Endothelial cell of umbilical vein (primary cell): ENCODE measurements at regions not wholly inside any gene's neighbourhood (a gene's known extent, or its start where the extent isn't known, plus 50 kb on each side); places are given as distances from the start of the nearest gene placed in this dataset.

Source experiments
- BruUV-seq: library from RNA; stranded (reverse); fragments of 400-500 nt; replicated peaks from 2 replicates; lab custom pipeline; 2021; lab: Mats Ljungman, UMichigan
- CTCF ChIA-PET: fragments of 300-600, 350-600 bp; sonication (Branson Sonifier 250); formaldehyde crosslinking; loops from one replicate; lab custom pipeline; 2021; ENCODE audit warnings: antibody characterized with exemption, inconsistent platforms; lab: Charles Lee
- POLR2A ChIA-PET: fragments of 300-600, 350-600 bp; sonication (Branson Sonifier 250); formaldehyde crosslinking; loops from one replicate; lab custom pipeline; 2021; ENCODE audit warnings: antibody characterized with exemption, inconsistent platforms; lab: Charles Lee
- DNase-seq: peaks from one replicate; pipeline ENCODE4 v3.0.0-alpha.2; 2011; ENCODE audit warnings: low read depth, low spot score
- FAIRE-seq: peaks from 2 replicates; lab custom pipeline; 2011; peaks lifted over from hg19 to GRCh38; lab: Jason Lieb, UNC
- H2AFZ ChIP-seq: 2 replicates; pipeline ENCODE4 v1.6.0; 2012; ENCODE audit warnings: low read depth, low read length, control low read depth, inconsistent platforms
- H3K27ac ChIP-seq: 2 replicates; pipeline ENCODE4 v1.5.1; 2011; ENCODE audit warnings: low read depth, mild to moderate bottlenecking, control low read depth, low read length, moderate library complexity; ENCODE audit not compliant: insufficient read depth
- H3K27me3 ChIP-seq, 2 experiments: 2 replicates each; pipeline versions ENCODE4 v1.6.0 to v1.6.1; 2011; ENCODE audit warnings: low read length in 2 of 2, mixed read lengths in 1 of 2; ENCODE audit not compliant: control insufficient read depth in 2 of 2, insufficient read depth in 2 of 2
- H3K36me3 ChIP-seq, 2 experiments: 2 replicates in 1 of 2; 3 replicates in 1 of 2; pipeline ENCODE4 v1.5.1; 2011; ENCODE audit warnings: low read length in 2 of 2, mild to moderate bottlenecking in 1 of 2, moderate library complexity in 1 of 2; ENCODE audit not compliant: control insufficient read depth in 2 of 2, insufficient read depth in 2 of 2; ENCODE audit errors: extremely low read depth in 1 of 2
- H3K4me1 ChIP-seq: 3 replicates; pipeline ENCODE4 v1.5.1; 2011; ENCODE audit warnings: mild to moderate bottlenecking, low read length; ENCODE audit not compliant: control insufficient read depth, insufficient read depth; ENCODE audit errors: extremely low read depth
- H3K4me2 ChIP-seq: 2 replicates; pipeline ENCODE4 v1.6.1; 2011; ENCODE audit warnings: low read length, control low read depth, mixed read lengths; ENCODE audit not compliant: insufficient read depth
- H3K4me3 ChIP-seq, 3 experiments: fragments of 200-600 bp in 1 of 3; sonication (generic), shearing (Covaris generic) in 1 of 3; replicated peaks in 1 of 3; 2 replicates each; pipeline ENCODE4 v1.5.1; 2011 to 2016; ENCODE audit warnings: control low read depth in 3 of 3, low read length in 3 of 3, mild to moderate bottlenecking in 2 of 3, inconsistent platforms in 1 of 3, low read depth in 1 of 3, moderate library complexity in 1 of 3; ENCODE audit not compliant: insufficient read depth in 1 of 3
- H3K79me2 ChIP-seq: 2 replicates; pipeline ENCODE4 v1.6.0; 2012; ENCODE audit warnings: low read length, inconsistent platforms; ENCODE audit not compliant: control insufficient read depth, insufficient read depth
- H3K9ac ChIP-seq: replicated peaks from 2 replicates; pipeline ENCODE3; 2011; ENCODE audit warnings: low read length, control low read depth; ENCODE audit not compliant: insufficient read depth; ENCODE audit errors: extremely low read depth
- H3K9me1 ChIP-seq: replicated peaks from 3 replicates; pipeline ENCODE4 v1.6.0; 2011; ENCODE audit warnings: mild to moderate bottlenecking, low read length; ENCODE audit not compliant: control insufficient read depth, insufficient read depth; ENCODE audit errors: extremely low read depth
- H3K9me3 ChIP-seq: replicated peaks from 2 replicates; pipeline ENCODE4 v1.5.1; 2012; ENCODE audit warnings: low read length, inconsistent platforms; ENCODE audit not compliant: control insufficient read depth, insufficient read depth
- H4K20me1 ChIP-seq: replicated peaks from 2 replicates; pipeline ENCODE3; 2011; ENCODE audit warnings: mild to moderate bottlenecking, low read length; ENCODE audit not compliant: control insufficient read depth, insufficient read depth; ENCODE audit errors: extremely low read depth
- EZH2 ChIP-seq: IDR thresholded peaks from 2 replicates; pipeline ENCODE4 v1.6.1; 2012; ENCODE audit warnings: borderline replicate concordance, low read depth, mild to moderate bottlenecking, moderate library complexity, low read length, inconsistent platforms; ENCODE audit not compliant: severe bottlenecking
- FOS ChIP-seq: IDR thresholded peaks from 2 replicates; pipeline ENCODE4 v1.6.1; 2011; ENCODE audit warnings: mild to moderate bottlenecking, low read length, moderate library complexity, borderline replicate concordance; ENCODE audit not compliant: insufficient read depth
- GATA2 ChIP-seq: IDR thresholded peaks from 2 replicates; pipeline ENCODE4 v1.7.0; 2011; ENCODE audit warnings: low read depth, mild to moderate bottlenecking, moderate library complexity, mixed read lengths, low read length; ENCODE audit not compliant: insufficient read length, insufficient read depth
- JUN ChIP-seq: IDR thresholded peaks from 2 replicates; pipeline ENCODE4 v1.6.1; 2011; ENCODE audit warnings: borderline replicate concordance, low read depth; ENCODE audit not compliant: insufficient read length, insufficient read depth
- MYC ChIP-seq: IDR thresholded peaks from one replicate; pipeline ENCODE4 v1.6.1; 2011; ENCODE audit warnings: mild to moderate bottlenecking, low read depth, low read length
- POLR2A ChIP-seq: IDR thresholded peaks from 2 replicates; pipeline ENCODE4 v1.6.1; 2012; ENCODE audit warnings: low read depth, mild to moderate bottlenecking, control low read depth, low read length
- POLR2AphosphoS5 ChIP-seq: IDR thresholded peaks from 2 replicates; pipeline ENCODE4 v1.6.1; 2012; ENCODE audit warnings: low read depth, mild to moderate bottlenecking, control low read depth, low read length, moderate library complexity; ENCODE audit not compliant: insufficient read depth
- dilution Hi-C: fragments of 300-500 bp; cut with MboI; formaldehyde crosslinking; loops from one replicate; pipeline ENCODE4 v1.15.0; 2019; ENCODE audit warnings: low sequenced_read_pairs; ENCODE audit not compliant: extremely low pct_ligation_motif_present
- intact Hi-C: fragments of 100-400 bp; cut with micrococcal nuclease; formaldehyde crosslinking; loops from one replicate; pipeline ENCODE4 v1.10.0; 2022
- TF ChIP-seq, protein P1 (sequence below): IDR thresholded peaks from 2 replicates; pipeline ENCODE4 v1.6.1; 2011; ENCODE audit not compliant: insufficient read depth, insufficient read length
- TF ChIP-seq, protein P2 (sequence below), 2 donors: IDR thresholded peaks; 1 replicate in 1 of 2; 2 replicates in 1 of 2; pipeline ENCODE4 v1.5.1; 2011; ENCODE audit warnings: low read length in 2 of 2, mild to moderate bottlenecking in 2 of 2, moderate library complexity in 2 of 2, control low read depth in 1 of 2, inconsistent platforms in 1 of 2, low read depth in 1 of 2; ENCODE audit not compliant: insufficient read depth in 1 of 2; ENCODE audit errors: extremely low read depth in 1 of 2

DNA sequence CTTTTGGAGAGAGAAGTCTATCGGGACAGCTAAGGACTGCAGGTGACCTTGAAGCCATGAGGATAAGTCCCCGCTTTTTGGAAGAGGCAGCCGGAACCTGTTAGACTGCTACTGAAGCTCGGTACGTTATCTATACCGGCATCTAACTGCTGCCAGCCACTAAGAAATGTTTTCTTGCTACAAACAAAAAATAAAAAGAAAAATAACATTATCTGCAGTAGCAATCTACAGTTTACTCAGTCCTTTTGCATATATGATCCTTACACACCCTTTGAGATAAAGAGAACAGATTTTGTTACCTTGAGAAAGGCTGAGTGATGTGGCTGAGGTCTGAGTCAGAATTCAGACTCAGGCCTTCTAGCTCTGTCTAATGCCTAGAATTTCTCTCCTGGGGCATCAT lies 314.6 kb downstream of the CDH26 start:
- no peak overlapping the region for H3K4me3 ChIP-seq
- no peaks in the 10 kb centered on the region for H3K36me3 ChIP-seq
- H3K4me1 ChIP-seq: no peaks in the 10 kb centered on the region
- no peaks in the 10 kb centered on the region for H4K20me1 ChIP-seq
- DNase-seq (no peak), FAIRE-seq (no peak)
- BruUV-seq: no TSS peak
- no peak overlapping the region for H3K9ac ChIP-seq
- dilution Hi-C loops: no loop called here
- TF ChIP-seq, protein P1, sequence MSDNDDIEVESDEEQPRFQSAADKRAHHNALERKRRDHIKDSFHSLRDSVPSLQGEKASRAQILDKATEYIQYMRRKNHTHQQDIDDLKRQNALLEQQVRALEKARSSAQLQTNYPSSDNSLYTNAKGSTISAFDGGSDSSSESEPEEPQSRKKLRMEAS: no peak
- TF ChIP-seq EZH2: no peak
- no peak for TF ChIP-seq POLR2A
- TF ChIP-seq GATA2: no peak
- no peak for TF ChIP-seq MYC
- TF ChIP-seq FOS: no peak
- no peak for TF ChIP-seq JUN
- TF ChIP-seq, protein P2, sequence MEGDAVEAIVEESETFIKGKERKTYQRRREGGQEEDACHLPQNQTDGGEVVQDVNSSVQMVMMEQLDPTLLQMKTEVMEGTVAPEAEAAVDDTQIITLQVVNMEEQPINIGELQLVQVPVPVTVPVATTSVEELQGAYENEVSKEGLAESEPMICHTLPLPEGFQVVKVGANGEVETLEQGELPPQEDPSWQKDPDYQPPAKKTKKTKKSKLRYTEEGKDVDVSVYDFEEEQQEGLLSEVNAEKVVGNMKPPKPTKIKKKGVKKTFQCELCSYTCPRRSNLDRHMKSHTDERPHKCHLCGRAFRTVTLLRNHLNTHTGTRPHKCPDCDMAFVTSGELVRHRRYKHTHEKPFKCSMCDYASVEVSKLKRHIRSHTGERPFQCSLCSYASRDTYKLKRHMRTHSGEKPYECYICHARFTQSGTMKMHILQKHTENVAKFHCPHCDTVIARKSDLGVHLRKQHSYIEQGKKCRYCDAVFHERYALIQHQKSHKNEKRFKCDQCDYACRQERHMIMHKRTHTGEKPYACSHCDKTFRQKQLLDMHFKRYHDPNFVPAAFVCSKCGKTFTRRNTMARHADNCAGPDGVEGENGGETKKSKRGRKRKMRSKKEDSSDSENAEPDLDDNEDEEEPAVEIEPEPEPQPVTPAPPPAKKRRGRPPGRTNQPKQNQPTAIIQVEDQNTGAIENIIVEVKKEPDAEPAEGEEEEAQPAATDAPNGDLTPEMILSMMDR (IDR thresholded peaks at IDR 0.05; ENCODE audit: extremely low read depth in 1 of 2, insufficient read depth in 1 of 2, low read depth in 1 of 2, low read length in 2 of 2): no peak
- no peak for TF ChIP-seq POLR2AphosphoS5
- ChIA-PET POLR2A (no interaction called here), CTCF (no interaction called here)
- H3K27me3 ChIP-seq: no peaks in the 10 kb centered on the region
- no peaks in the 10 kb centered on the region for H3K9me1 ChIP-seq
- no peak overlapping the region for H3K27ac ChIP-seq
- no peak overlapping the region for H2AFZ ChIP-seq
- H3K4me2 ChIP-seq: no peak overlapping the region
- peaks cover 3% of the 10 kb centered on the region for H3K9me3 ChIP-seq
- intact Hi-C loops: no loop called here
- H3K79me2 ChIP-seq: no peaks in the 10 kb centered on the region
